ENCODE measurements at regions not wholly inside any gene's neighbourhood (a gene's known extent, or its start where the extent isn't known, plus 50 kb on each side); places are given as distances from the start of the nearest gene placed in this dataset.

GRCh38 chr1:5341471-5341870 lies 650.8 kb downstream of the NPHP4 start:
- no peak for TF ChIP-seq POLR2AphosphoS5 (IDR thresholded peaks at IDR 0.05)
- no peak for TF ChIP-seq POLR2A (IDR thresholded peaks at IDR 0.05)
- intact Hi-C loops (cut with DNase I; ENCODE audit: low total_unique reads) = no loop called here
- Histone ChIP-seq H3K4me1 (no peaks in the 10 kb centered on the region), H3K36me3 (no peaks in the 10 kb centered on the region), H3K27ac (no peak overlapping the region), H3K27me3 (no peaks in the 10 kb centered on the region), H3K4me3 (no peak overlapping the region), H3K9me3 (no peaks in the 10 kb centered on the region)
- no peak for DNase-seq
- in situ Hi-C loops (cut with MboI; ENCODE audit: low pct_ligation_motif_present in 1 of 4, low pct_unique_long_range_greater_than_20kb in 1 of 4, low sequenced_read_pairs in 3 of 4) = no loop called here
- 40% methylated on average over 3 of the region's 3 CpGs; no CpG with 5 or more reads in 1 of the 2 donors for WGBS, 2 donors (ENCODE audit: low coverage in 1 of 2)

DNA sequence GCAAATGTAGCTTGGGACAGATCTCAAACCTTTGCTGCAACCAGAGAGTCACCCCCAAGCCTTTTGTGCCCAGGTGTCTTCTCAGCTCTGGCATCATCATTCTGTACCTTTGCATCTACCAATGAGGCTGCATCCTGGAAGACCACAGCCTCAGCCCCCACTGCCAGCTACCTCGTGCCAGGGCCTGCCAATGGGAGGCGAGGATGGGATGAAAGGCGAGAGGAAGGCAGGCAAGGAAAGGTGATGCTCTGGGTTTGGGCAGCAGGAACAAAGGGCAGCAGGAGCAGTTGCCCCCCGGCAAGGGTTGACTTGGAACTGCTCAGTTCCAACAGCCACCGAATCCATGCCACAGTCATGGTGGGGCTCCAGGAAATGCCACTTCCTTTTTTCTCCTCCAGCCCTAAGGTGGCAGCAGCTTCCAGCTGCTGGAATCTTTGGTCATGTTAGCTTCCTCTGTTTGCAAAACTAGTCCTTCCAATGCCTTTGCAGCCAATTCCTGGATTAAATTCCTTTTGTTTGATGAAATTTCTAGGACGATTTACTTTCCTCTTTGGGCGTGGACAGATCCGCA lies 651.6 kb downstream of the NPHP4 start:
- Histone ChIP-seq H3K4me1 (no peaks in the 10 kb centered on the region), H3K27ac (no peak overlapping the region), H3K27me3 (no peaks in the 10 kb centered on the region), H3K9me3 (no peaks in the 10 kb centered on the region), H3K4me3 (no peak overlapping the region), H3K36me3 (no peaks in the 10 kb centered on the region)
- intact Hi-C loops (cut with DNase I; ENCODE audit: low total_unique reads) = no loop called here
- no peak for TF ChIP-seq CTCF (IDR thresholded peaks at IDR 0.05)
- no peak for TF ChIP-seq POLR2AphosphoS5 (IDR thresholded peaks at IDR 0.05)
- no peak for TF ChIP-seq POLR2A (IDR thresholded peaks at IDR 0.05)
- no peak for TF ChIP-seq EP300 (IDR thresholded peaks at IDR 0.05; ENCODE audit: low read depth)
- WGBS, 2 donors (ENCODE audit: low coverage in 1 of 2) = 75 to 83% methylated on average over 6 to 8 of the region's 8 CpGs
- in situ Hi-C loops (cut with MboI; ENCODE audit: low pct_ligation_motif_present in 1 of 4, low pct_unique_long_range_greater_than_20kb in 1 of 4, low sequenced_read_pairs in 3 of 4) = no loop called here
- DNase-seq = no peak

DNA sequence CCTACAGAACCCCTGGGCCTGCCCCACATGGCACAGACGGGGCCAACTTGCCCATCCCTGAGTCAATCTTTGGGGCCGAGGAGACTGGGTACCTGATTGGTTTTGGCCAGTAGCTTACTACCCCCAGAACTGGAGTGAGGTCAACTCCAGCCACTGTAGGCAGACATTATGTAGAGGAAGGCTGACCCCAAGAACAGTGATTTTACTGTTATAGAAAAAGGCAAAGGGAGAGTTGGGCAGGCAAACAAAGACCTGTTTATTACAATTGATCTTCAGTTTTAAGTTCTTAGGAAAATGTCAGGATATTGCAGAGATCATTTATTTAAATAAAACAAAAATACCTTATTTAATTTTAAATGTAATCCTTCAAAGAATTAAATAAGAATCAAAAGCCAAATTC lies 653.8 kb downstream of the NPHP4 start:
- Histone ChIP-seq H3K9me3 (no peaks in the 10 kb centered on the region), H3K4me3 (no peak overlapping the region), H3K36me3 (no peaks in the 10 kb centered on the region), H3K27ac (no peak overlapping the region), H3K4me1 (no peaks in the 10 kb centered on the region), H3K27me3 (no peaks in the 10 kb centered on the region)
- intact Hi-C loops (cut with DNase I; ENCODE audit: low total_unique reads) = no loop called here
- no peak for DNase-seq
- in situ Hi-C loops (cut with MboI; ENCODE audit: low pct_ligation_motif_present in 1 of 4, low pct_unique_long_range_greater_than_20kb in 1 of 4, low sequenced_read_pairs in 3 of 4) = no loop called here
- no peak for TF ChIP-seq CTCF (IDR thresholded peaks at IDR 0.05)
- TF ChIP-seq EP300 (IDR thresholded peaks at IDR 0.05; ENCODE audit: low read depth) = no peak
- no peak for TF ChIP-seq POLR2AphosphoS5 (IDR thresholded peaks at IDR 0.05)
- no peak for TF ChIP-seq POLR2A (IDR thresholded peaks at IDR 0.05)
- WGBS, 2 donors (ENCODE audit: low coverage in 1 of 2) = 73 to 100% methylated on average over 1 to 2 of the region's 2 CpGs

DNA sequence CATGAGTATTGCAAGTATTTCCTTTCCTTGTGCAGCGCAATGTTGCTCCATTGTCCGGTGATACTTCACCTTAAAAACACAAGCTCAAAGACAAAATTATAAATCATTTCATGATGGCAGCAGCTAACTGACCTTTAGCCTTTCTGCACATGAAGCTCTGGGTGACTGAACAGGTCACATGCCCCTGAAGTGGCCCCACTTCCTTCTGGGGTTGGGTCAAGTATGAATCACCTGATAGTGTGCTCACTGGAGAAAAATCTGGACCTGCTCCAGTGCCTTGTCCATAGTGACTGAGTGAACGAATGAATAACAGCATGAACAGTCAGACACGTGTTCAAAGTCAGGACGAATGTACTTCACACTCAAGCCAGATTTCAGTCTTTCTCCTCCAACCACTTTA lies 658.9 kb downstream of the NPHP4 start:
- Histone ChIP-seq H3K36me3 (no peaks in the 10 kb centered on the region), H3K27ac (no peak overlapping the region), H3K27me3 (no peaks in the 10 kb centered on the region), H3K4me3 (no peak overlapping the region), H3K9me3 (no peaks in the 10 kb centered on the region), H3K4me1 (no peaks in the 10 kb centered on the region)
- WGBS, 2 donors (ENCODE audit: low coverage in 1 of 2) = 40 to 67% methylated on average over 3 to 5 of the region's 5 CpGs
- intact Hi-C loops (cut with DNase I; ENCODE audit: low total_unique reads) (no loop called here), in situ Hi-C loops (cut with MboI; ENCODE audit: low pct_ligation_motif_present in 1 of 4, low pct_unique_long_range_greater_than_20kb in 1 of 4, low sequenced_read_pairs in 3 of 4) (no loop called here)
- no peak for DNase-seq
- no peak for TF ChIP-seq POLR2AphosphoS5 (IDR thresholded peaks at IDR 0.05)
- no peak for TF ChIP-seq CTCF (IDR thresholded peaks at IDR 0.05)

- H3K4me1 ChIP-seq = no peaks in the 10 kb centered on the region
- no peak overlapping the region for H3K27ac ChIP-seq
- intact Hi-C loops (cut with DNase I; ENCODE audit: low total_unique reads) = no loop called here
- no peaks in the 10 kb centered on the region for H3K36me3 ChIP-seq
- TF ChIP-seq CTCF (IDR thresholded peaks at IDR 0.05) (no peak), EP300 (IDR thresholded peaks at IDR 0.05; ENCODE audit: low read depth) (no peak), POLR2A (IDR thresholded peaks at IDR 0.05) (no peak), POLR2AphosphoS5 (IDR thresholded peaks at IDR 0.05) (no peak)
- 60 to 71% methylated on average over 1 to 5 of the region's 6 CpGs for WGBS, 2 donors (ENCODE audit: low coverage in 1 of 2)
- no peak for DNase-seq
- no peaks in the 10 kb centered on the region for H3K9me3 ChIP-seq
- no peaks in the 10 kb centered on the region for H3K27me3 ChIP-seq
- in situ Hi-C loops (cut with MboI; ENCODE audit: low pct_ligation_motif_present in 1 of 4, low pct_unique_long_range_greater_than_20kb in 1 of 4, low sequenced_read_pairs in 3 of 4) = no loop called here
- no peak overlapping the region for H3K4me3 ChIP-seq
These were observed 661.1 kb downstream of the NPHP4 start for GRCh38 chr1:5331101-5331500.
